HEK293T (cell line): ENCODE measurements at regions not wholly inside any gene's neighbourhood (a gene's known extent, or its start where the extent isn't known, plus 50 kb on each side); places are given as distances from the start of the nearest gene placed in this dataset.

Experiments used
- ELF4 ChIP-seq: fragments of 450-650 bp; IDR thresholded peaks from 2 replicates; pipeline ENCODE4 v1.6.1; 2017; ENCODE audit warnings: antibody characterized with exemption
- PKNOX1 ChIP-seq: fragments of 450-650 bp; IDR thresholded peaks from 2 replicates; pipeline ENCODE4 v1.6.1; 2016
- SP1 ChIP-seq: fragments of 450-650 bp; IDR thresholded peaks from 2 replicates; pipeline ENCODE4 v1.6.1; 2017

GRCh38 chr21:17688912-17689874 lies 76.5 kb upstream of the BTG3 start:
- no peak for TF ChIP-seq PKNOX1
- no peak for TF ChIP-seq SP1
- no peak for TF ChIP-seq ELF4
